H1 (cell line): ENCODE measurements at regions not wholly inside any gene's neighbourhood (a gene's known extent, or its start where the extent isn't known, plus 50 kb on each side); places are given as distances from the start of the nearest gene placed in this dataset.

Source experiments
- CHD1 ChIP-seq: IDR thresholded peaks from 2 replicates; pipeline ENCODE4 v1.6.1; 2012; ENCODE audit warnings: low read depth, low read length, improper control_type of control experiment
- EZH2 ChIP-seq: fragments of 200-600 bp; sonication (generic); IDR thresholded peaks from 2 replicates; pipeline ENCODE4 v1.7.1; 2012; ENCODE audit warnings: low read depth, mild to moderate bottlenecking, moderate library complexity, low read length, inconsistent platforms; ENCODE audit not compliant: severe bottlenecking
- GABPA ChIP-seq: IDR thresholded peaks from 2 replicates; pipeline ENCODE4 v1.6.1; 2011; ENCODE audit warnings: mild to moderate bottlenecking, low read length, moderate library complexity, borderline replicate concordance; ENCODE audit not compliant: insufficient read depth
- JUN ChIP-seq: IDR thresholded peaks from 2 replicates; pipeline ENCODE4 v1.6.1; 2011; ENCODE audit warnings: low read depth, mild to moderate bottlenecking, improper control_type of control experiment, low read length
- TF ChIP-seq, protein P1 (sequence below): IDR thresholded peaks from 2 replicates; pipeline ENCODE4 v1.6.1; 2012; ENCODE audit warnings: inconsistent platforms
- TF ChIP-seq, protein P2 (sequence below), 3 experiments: IDR thresholded peaks; 1 replicate in 2 of 3; 2 replicates in 1 of 3; pipeline versions ENCODE4 v1.5.1 to v1.6.1; 2011; ENCODE audit warnings: low read length in 3 of 3, mild to moderate bottlenecking in 3 of 3, inconsistent platforms in 2 of 3, low read depth in 1 of 3, moderate library complexity in 1 of 3; ENCODE audit not compliant: insufficient read depth in 1 of 3; ENCODE audit errors: control extremely low read depth in 1 of 3

DNA sequence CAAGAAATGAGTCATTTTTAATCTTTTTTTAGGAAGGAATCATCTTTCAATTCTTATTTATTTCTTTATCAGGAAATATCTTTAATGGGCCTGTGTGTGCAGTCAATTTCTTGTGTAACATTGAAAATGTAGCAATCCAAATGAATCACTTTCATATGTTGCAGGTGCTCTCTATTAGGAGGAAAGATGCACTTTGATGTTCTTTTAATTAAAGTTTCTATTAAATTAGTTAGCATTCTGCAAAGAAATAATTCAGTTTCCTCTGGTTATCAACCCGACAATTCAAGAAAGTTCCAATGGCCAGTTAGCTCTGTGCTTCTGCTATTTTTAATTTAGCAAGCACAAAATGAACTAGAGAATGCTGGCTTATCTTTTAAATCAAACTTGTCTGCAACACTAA is 212.0 kb downstream of the PCDH17 start:
- TF ChIP-seq GABPA (no peak), JUN (no peak), EZH2 (no peak), CHD1 (no peak)
- TF ChIP-seq, protein P1, sequence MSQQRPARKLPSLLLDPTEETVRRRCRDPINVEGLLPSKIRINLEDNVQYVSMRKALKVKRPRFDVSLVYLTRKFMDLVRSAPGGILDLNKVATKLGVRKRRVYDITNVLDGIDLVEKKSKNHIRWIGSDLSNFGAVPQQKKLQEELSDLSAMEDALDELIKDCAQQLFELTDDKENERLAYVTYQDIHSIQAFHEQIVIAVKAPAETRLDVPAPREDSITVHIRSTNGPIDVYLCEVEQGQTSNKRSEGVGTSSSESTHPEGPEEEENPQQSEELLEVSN, result no peak
- TF ChIP-seq, protein P2, sequence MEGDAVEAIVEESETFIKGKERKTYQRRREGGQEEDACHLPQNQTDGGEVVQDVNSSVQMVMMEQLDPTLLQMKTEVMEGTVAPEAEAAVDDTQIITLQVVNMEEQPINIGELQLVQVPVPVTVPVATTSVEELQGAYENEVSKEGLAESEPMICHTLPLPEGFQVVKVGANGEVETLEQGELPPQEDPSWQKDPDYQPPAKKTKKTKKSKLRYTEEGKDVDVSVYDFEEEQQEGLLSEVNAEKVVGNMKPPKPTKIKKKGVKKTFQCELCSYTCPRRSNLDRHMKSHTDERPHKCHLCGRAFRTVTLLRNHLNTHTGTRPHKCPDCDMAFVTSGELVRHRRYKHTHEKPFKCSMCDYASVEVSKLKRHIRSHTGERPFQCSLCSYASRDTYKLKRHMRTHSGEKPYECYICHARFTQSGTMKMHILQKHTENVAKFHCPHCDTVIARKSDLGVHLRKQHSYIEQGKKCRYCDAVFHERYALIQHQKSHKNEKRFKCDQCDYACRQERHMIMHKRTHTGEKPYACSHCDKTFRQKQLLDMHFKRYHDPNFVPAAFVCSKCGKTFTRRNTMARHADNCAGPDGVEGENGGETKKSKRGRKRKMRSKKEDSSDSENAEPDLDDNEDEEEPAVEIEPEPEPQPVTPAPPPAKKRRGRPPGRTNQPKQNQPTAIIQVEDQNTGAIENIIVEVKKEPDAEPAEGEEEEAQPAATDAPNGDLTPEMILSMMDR (IDR thresholded peaks at IDR 0.05; ENCODE audit: control extremely low read depth in 1 of 3, insufficient read depth in 1 of 3, low read depth in 1 of 3, low read length in 3 of 3), result no peak
